ENCODE measurements at regions not wholly inside any gene's neighbourhood (a gene's known extent, or its start where the extent isn't known, plus 50 kb on each side); places are given as distances from the start of the nearest gene placed in this dataset.
"Not testable (repeated sequence)": the region's sequence is repeated elsewhere in the genome, so short reads cannot be mapped to it uniquely, and the experiment has no call there.

DNA sequence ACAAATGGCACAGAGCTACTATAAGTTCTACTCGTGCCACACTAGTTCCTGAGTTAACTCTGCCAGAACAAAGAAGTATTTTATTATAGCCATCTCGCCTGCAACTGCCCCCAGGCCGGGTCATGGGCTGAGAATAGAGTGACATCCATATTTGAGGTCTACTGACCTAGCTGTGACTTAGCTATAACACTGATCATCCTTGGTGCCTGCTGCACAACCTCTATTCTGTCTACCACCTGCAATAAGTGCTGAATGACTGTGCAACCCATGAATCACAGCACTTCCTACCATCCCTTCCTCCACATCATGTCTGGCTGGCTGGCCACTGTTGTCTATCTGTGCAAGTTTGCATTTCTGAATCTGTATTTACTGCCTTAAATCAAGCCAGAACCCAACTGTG lies 506.5 kb upstream of the TBL1XR1 start:
- no peaks in the 10 kb centered on the region for H3K27me3 ChIP-seq
- no peak overlapping the region for H3K4me3 ChIP-seq
- no peak overlapping the region for H3K27ac ChIP-seq
- no peak for TF ChIP-seq CTCF (IDR thresholded peaks at IDR 0.05)
- no peak for TF ChIP-seq POLR2A (IDR thresholded peaks at IDR 0.05)
- H3K9me3 ChIP-seq, result no peaks in the 10 kb centered on the region
- 86 to 94% methylated on average over 3 of the region's 3 CpGs for WGBS, 2 donors
- no peak for DNase-seq
- H3K36me3 ChIP-seq, result no peaks in the 10 kb centered on the region
- intact Hi-C loops (cut with DNase I), result no loop called here
- peaks cover 0 to 10% (median 0%) of the 10 kb centered on the region in 3 donors for H3K4me1 ChIP-seq

DNA sequence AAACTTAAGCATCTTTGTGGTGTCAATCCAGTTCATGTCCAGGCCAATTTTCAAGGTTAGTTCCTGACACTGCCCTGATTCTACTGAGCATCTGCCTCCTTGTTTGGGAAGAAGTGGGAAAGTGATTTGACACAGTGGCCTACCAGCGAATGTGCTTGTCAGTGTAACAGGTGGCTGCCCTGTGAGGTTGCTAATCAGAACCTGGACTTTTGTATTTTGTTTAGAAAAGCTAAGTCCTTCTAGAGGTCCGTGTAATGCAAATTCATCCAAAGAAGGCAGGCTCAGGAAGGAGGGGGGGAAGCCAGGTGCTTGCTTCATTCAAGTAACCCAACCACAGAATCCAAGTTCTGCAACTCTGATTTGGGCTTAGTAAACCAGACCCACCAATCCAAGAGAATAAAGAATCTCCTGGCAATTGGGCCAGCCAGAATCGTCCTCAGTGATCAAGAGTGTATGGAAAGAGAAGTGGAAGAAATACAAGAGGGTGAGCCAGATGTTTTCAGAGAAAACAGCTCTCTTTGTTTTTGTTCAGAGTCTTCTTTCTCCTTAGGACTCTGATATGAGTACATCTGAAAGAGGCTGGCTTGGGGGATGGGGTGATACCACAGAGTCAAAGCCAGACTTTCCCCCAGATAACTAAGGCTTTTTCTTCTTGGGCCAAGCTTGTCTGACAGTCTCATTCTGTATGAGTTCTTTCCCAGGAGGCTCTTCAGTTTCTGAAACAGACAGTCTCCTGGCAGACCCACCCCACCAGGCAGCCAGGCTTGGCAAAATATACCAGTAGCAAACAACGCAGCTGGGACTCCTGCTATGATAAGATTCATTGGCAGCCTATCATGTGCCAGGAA lies 508.9 kb upstream of the TBL1XR1 start:
- no peaks in the 10 kb centered on the region for H3K9me3 ChIP-seq
- no peak for TF ChIP-seq POLR2A (IDR thresholded peaks at IDR 0.05)
- TF ChIP-seq CTCF (IDR thresholded peaks at IDR 0.05), result no peak
- intact Hi-C loops (cut with DNase I), result no loop called here
- H3K4me1 ChIP-seq, result peaks cover 0 to 10% (median 0%) of the 10 kb centered on the region in 3 donors
- WGBS, 2 donors, result 57 to 58% methylated on average over 4 of the region's 4 CpGs
- no peak for DNase-seq
- peak overlapping the region in 3 of 4 donors; percentile 12 to 40 (median 12) for H3K27ac ChIP-seq
- H3K4me3 ChIP-seq, result no peak overlapping the region
- H3K36me3 ChIP-seq, result no peaks in the 10 kb centered on the region
- H3K27me3 ChIP-seq, result no peaks in the 10 kb centered on the region

DNA sequence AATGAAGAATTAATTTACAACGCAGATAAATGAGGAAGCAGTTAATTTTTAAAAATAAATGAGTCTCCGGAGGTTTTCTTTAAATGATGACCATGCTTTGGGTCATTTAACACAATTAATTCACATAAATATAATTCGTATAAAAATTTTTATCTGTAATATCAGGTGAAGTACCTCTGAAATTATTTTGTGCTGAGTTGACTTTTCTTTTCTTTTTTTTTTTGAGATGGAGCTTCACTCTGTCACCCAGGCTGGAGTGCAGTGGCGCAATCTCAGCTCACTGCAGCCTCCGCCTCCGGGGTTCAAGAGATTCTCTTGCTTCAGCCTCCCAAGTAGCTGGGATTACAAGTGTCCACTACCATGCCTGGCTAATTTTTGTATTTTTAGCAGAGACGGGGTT lies 512.2 kb upstream of the TBL1XR1 start:
- H3K9me3 ChIP-seq; H3K27me3 ChIP-seq; H3K27ac ChIP-seq; H3K36me3 ChIP-seq; intact Hi-C loops (cut with DNase I); DNase-seq; H3K4me3 ChIP-seq: not testable (repeated sequence)
- 92 to 95% methylated on average over 7 of the region's 7 CpGs for WGBS, 2 donors
- H3K4me1 ChIP-seq, result peaks cover 0 to 17% (median 5%) of the 10 kb centered on the region in 3 donors

- Histone ChIP-seq H3K27me3 (no peaks in the 10 kb centered on the region), H3K27ac (no peak overlapping the region), H3K4me3 (no peak overlapping the region), H3K4me1 (peaks cover 0 to 26% (median 13%) of the 10 kb centered on the region in 3 donors), H3K9me3 (no peaks in the 10 kb centered on the region), H3K36me3 (no peaks in the 10 kb centered on the region)
- DNase-seq, result no peak
- intact Hi-C loops (cut with DNase I), result no loop called here
- TF ChIP-seq CTCF (IDR thresholded peaks at IDR 0.05) (no peak), POLR2A (IDR thresholded peaks at IDR 0.05) (no peak)
Measured at GRCh38 chr3:177710506-177710905, 513.2 kb upstream of the TBL1XR1 start.

- no peaks in the 10 kb centered on the region for H3K27me3 ChIP-seq
- no peak overlapping the region for H3K4me3 ChIP-seq
- intact Hi-C loops (cut with DNase I), result no loop called here
- H3K9me3 ChIP-seq, result no peaks in the 10 kb centered on the region
- H3K4me1 ChIP-seq, result peaks cover 0 to 25% (median 13%) of the 10 kb centered on the region in 3 donors
- no peaks in the 10 kb centered on the region for H3K36me3 ChIP-seq
- H3K27ac ChIP-seq, result no peak overlapping the region
- DNase-seq, result no peak
- 63 to 71% methylated on average over 4 of the region's 4 CpGs for WGBS, 2 donors
- TF ChIP-seq CTCF (IDR thresholded peaks at IDR 0.05) (no peak), POLR2A (IDR thresholded peaks at IDR 0.05) (no peak)
Measured at GRCh38 chr3:177711637-177712036, 514.4 kb upstream of the TBL1XR1 start.
